SK-N-SH (cell line): ENCODE measurements at regions not wholly inside any gene's neighbourhood (a gene's known extent, or its start where the extent isn't known, plus 50 kb on each side); places are given as distances from the start of the nearest gene placed in this dataset.

ENCODE experiments used
- CTCF ChIA-PET: fragments of 300-600, 350-600 bp; formaldehyde crosslinking; extraction: SDS; loops from one replicate; lab custom pipeline; 2021; lab: Yijun Ruan, JAX
- POLR2A ChIA-PET: fragments of 350-600 bp; sonication (Branson Sonifier 250); formaldehyde crosslinking; extraction: SDS; loops from one replicate; lab custom pipeline; 2020; ENCODE audit warnings: antibody characterized with exemption, inconsistent platforms; lab: Yijun Ruan, JAX
- DNase-seq: peaks from one replicate; pipeline ENCODE4 v3.0.0; 2012
- H2AFZ ChIP-seq: fragments of 200-600 bp; sonication (generic); 2 replicates; pipeline ENCODE4 v1.8.1; 2016; ENCODE audit warnings: antibody characterized with exemption, mild to moderate bottlenecking, low read depth
- H3F3A ChIP-seq: fragments of 200-600 bp; sonication (generic); replicated peaks from 2 replicates; pipeline ENCODE3; 2016; ENCODE audit warnings: antibody characterized with exemption, mild to moderate bottlenecking; ENCODE audit not compliant: insufficient read depth
- H3K27ac ChIP-seq, 2 experiments: fragments of 200-500 bp in 1 of 2; fragments of 200-600 bp in 1 of 2; sonication (Bioruptor generic) in 1 of 2; sonication (generic), shearing (Covaris generic) in 1 of 2; 2 replicates each; pipeline versions ENCODE4 v1.5.1 to v1.6.1; 2014 to 2016; ENCODE audit warnings: low read depth in 2 of 2, inconsistent platforms in 1 of 2, low read length in 1 of 2, mild to moderate bottlenecking in 1 of 2, mixed read lengths in 1 of 2
- H3K27me3 ChIP-seq: fragments of 200-600 bp; sonication (generic), shearing (Covaris generic); 2 replicates; pipeline ENCODE4 v1.6.1; 2016; ENCODE audit warnings: mixed run types; ENCODE audit not compliant: insufficient read depth
- H3K36me3 ChIP-seq, 2 experiments: fragments of 200-500 bp in 1 of 2; fragments of 200-600 bp in 1 of 2; sonication (Bioruptor generic) in 1 of 2; sonication (generic) in 1 of 2; replicated peaks in 1 of 2; 2 replicates each; pipeline versions ENCODE3 to v1.5.1; 2014 to 2016; ENCODE audit warnings: low read length in 1 of 2, mild to moderate bottlenecking in 1 of 2; ENCODE audit not compliant: insufficient read depth in 2 of 2, control insufficient read depth in 1 of 2
- H3K4me1 ChIP-seq, 2 experiments: fragments of 200-500 bp in 1 of 2; fragments of 200-600 bp in 1 of 2; sonication (Bioruptor generic) in 1 of 2; sonication (generic), shearing (Covaris generic) in 1 of 2; 2 replicates each; pipeline versions ENCODE4 v1.5.1 to v1.6.1; 2014 to 2016; ENCODE audit warnings: low read depth in 1 of 2, low read length in 1 of 2, mixed run types in 1 of 2; ENCODE audit not compliant: insufficient read depth in 2 of 2, control insufficient read depth in 1 of 2
- H3K4me2 ChIP-seq: fragments of 200-600 bp; sonication (generic), shearing (Covaris generic); 2 replicates; pipeline ENCODE4 v1.6.1; 2017; ENCODE audit warnings: mixed run types
- H3K4me3 ChIP-seq, 2 experiments: fragments of 200-500 bp in 1 of 2; fragments of 200-600 bp in 1 of 2; sonication (Bioruptor generic) in 1 of 2; sonication (generic), shearing (Covaris generic) in 1 of 2; 2 replicates each; pipeline versions ENCODE4 v1.5.1 to v1.8.1; 2014 to 2016; ENCODE audit warnings: low read depth in 2 of 2, inconsistent platforms in 1 of 2, low read length in 1 of 2, mild to moderate bottlenecking in 1 of 2, mixed read lengths in 1 of 2, moderate library complexity in 1 of 2
- H3K79me2 ChIP-seq: fragments of 200-600 bp; sonication (generic); 2 replicates; pipeline ENCODE4 v1.8.1; 2017; ENCODE audit warnings: mild to moderate bottlenecking; ENCODE audit not compliant: insufficient read depth
- H3K9ac ChIP-seq: fragments of 200-600 bp; sonication (generic); 2 replicates; pipeline ENCODE4 v1.6.1; 2017; ENCODE audit warnings: mixed run types
- H3K9me2 ChIP-seq: fragments of 200-600 bp; sonication (generic); 2 replicates; pipeline ENCODE4 v1.6.1; 2017; ENCODE audit warnings: mixed run types
- H3K9me3 ChIP-seq: fragments of 200-600 bp; sonication (generic); 2 replicates; pipeline ENCODE4 v1.6.1; 2017; ENCODE audit warnings: mixed run types, mild to moderate bottlenecking, moderate library complexity
- H4K20me1 ChIP-seq: fragments of 200-600 bp; sonication (generic); 2 replicates; pipeline ENCODE4 v1.6.1; 2017; ENCODE audit warnings: mild to moderate bottlenecking, mixed run types; ENCODE audit not compliant: insufficient read depth
- CTCF ChIP-seq: fragments of 200-600 bp; sonication (generic); IDR thresholded peaks from 2 replicates; pipeline ENCODE4 v1.6.1; 2017; ENCODE audit warnings: antibody characterized with exemption, mild to moderate bottlenecking, moderate library complexity
- EZH2phosphoT487 ChIP-seq: fragments of 200-600 bp; sonication (generic); IDR thresholded peaks from 2 replicates; pipeline ENCODE4 v1.6.1; 2017; ENCODE audit warnings: low read depth, mixed run types, mild to moderate bottlenecking, antibody characterized with exemption, moderate library complexity, borderline replicate concordance
- FOSL2 ChIP-seq: IDR thresholded peaks from 2 replicates; pipeline ENCODE4 v1.4.0; 2012; ENCODE audit warnings: low read depth, mild to moderate bottlenecking, moderate library complexity, borderline replicate concordance
- GABPA ChIP-seq: IDR thresholded peaks from 2 replicates; pipeline ENCODE4 v1.4.0; 2012; ENCODE audit warnings: low read depth, mild to moderate bottlenecking
- GATA2 ChIP-seq: sonication (generic); formaldehyde crosslinking; IDR thresholded peaks from 2 replicates; pipeline ENCODE4 v1.5.0; 2020; ENCODE audit warnings: mild to moderate bottlenecking, missing genetic modification reagents
- MAX ChIP-seq: IDR thresholded peaks from 2 replicates; pipeline ENCODE4 v1.4.0; 2012; ENCODE audit warnings: low read depth
- MEF2A ChIP-seq: IDR thresholded peaks from 2 replicates; pipeline ENCODE4 v1.4.0; 2012; ENCODE audit warnings: low read depth, borderline replicate concordance
- REST ChIP-seq: IDR thresholded peaks from 2 replicates; pipeline ENCODE4 v1.6.1; 2012; ENCODE audit warnings: mild to moderate bottlenecking, low read depth, low read length, moderate library complexity
- TCF12 ChIP-seq: IDR thresholded peaks from 2 replicates; pipeline ENCODE4 v1.4.0; 2012
- YY1 ChIP-seq: IDR thresholded peaks from 2 replicates; pipeline ENCODE4 v1.4.0; 2012; ENCODE audit warnings: low read depth, mild to moderate bottlenecking
- WGBS: methylation state at CpG from one replicate; pipeline ENCODE4 v1.1.6; 2017; ENCODE audit warnings: low lambda C conversion rate; 5-methylcytosine and 5-hydroxymethylcytosine counted together

GRCh38 chrX:37904833-37905232 is 57.5 kb upstream of the DYNLT3 start:
- Histone ChIP-seq H2AFZ (no peak overlapping the region), H3K79me2 (no peaks in the 10 kb centered on the region), H3K36me3 (no peaks in the 10 kb centered on the region), H3K9me3 (no peaks in the 10 kb centered on the region), H3K9ac (no peak overlapping the region), H3F3A (no peaks in the 10 kb centered on the region), H4K20me1 (no peaks in the 10 kb centered on the region), H3K27ac (no peak overlapping the region), H3K4me3 (no peak overlapping the region; a peak in 1 of 4 replicates), H3K4me1 (no peaks in the 10 kb centered on the region), H3K4me2 (peak overlapping the region; percentile 73; the same call in 1 of the 2 replicates), H3K9me2 (no peaks in the 10 kb centered on the region), H3K27me3 (peaks cover 10% of the 10 kb centered on the region; the same call in 1 of the 2 replicates)
- TF ChIP-seq TCF12 = no peak
- TF ChIP-seq EZH2phosphoT487 = no peak
- no peak for TF ChIP-seq MAX
- TF ChIP-seq GATA2 (CRISPR knock-in tag) = no peak
- no peak for TF ChIP-seq GABPA
- TF ChIP-seq YY1 = no peak
- TF ChIP-seq MEF2A = no peak
- no peak for TF ChIP-seq FOSL2
- TF ChIP-seq REST = no peak
- TF ChIP-seq CTCF = no peak
- WGBS = 50% methylated on average over 2 of the region's 2 CpGs
- ChIA-PET POLR2A (no interaction called here), CTCF (interaction anchor here (1.1 kb wide), 1 partner anchor 14 kb away, joined by 3 read pairs; no protein-coding TSS in a partner anchor)
- DNase-seq = no peak
